ENCODE measurements at regions not wholly inside any gene's neighbourhood (a gene's known extent, or its start where the extent isn't known, plus 50 kb on each side); places are given as distances from the start of the nearest gene placed in this dataset.

GRCh38 chr9:16121601-16122286 is 568.9 kb downstream of the CCDC171 start:
- Histone ChIP-seq H3K36me3 (ENCODE audit: insufficient read depth) (no peaks in the 10 kb centered on the region), H3K27ac (no peak overlapping the region), H3K79me2 (ENCODE audit: insufficient read depth, low read depth) (no peaks in the 10 kb centered on the region), H3K4me2 (no peak overlapping the region), H3K4me1 (ENCODE audit: low read depth, poor library complexity, severe bottlenecking) (no peaks in the 10 kb centered on the region), H3K9ac (no peak overlapping the region), H3K4me3 (IDR thresholded peaks at IDR 0.05; ENCODE audit: insufficient read depth, low read depth, low read length) (no peak overlapping the region), H2AFZ (ENCODE audit: low read depth) (no peak overlapping the region), H3K27me3 (ENCODE audit: insufficient read depth, low read depth) (no peaks in the 10 kb centered on the region), H4K20me1 (ENCODE audit: insufficient read depth) (no peaks in the 10 kb centered on the region)
- no peak for TF ChIP-seq CTCF (conservative IDR thresholded peaks at IDR 0.05; ENCODE audit: low read depth, low read length)

GRCh38 chr9:16125629-16126028 is 572.8 kb downstream of the CCDC171 start:
- no peak for TF ChIP-seq CTCF (conservative IDR thresholded peaks at IDR 0.05; ENCODE audit: low read depth, low read length)
- H3K79me2 ChIP-seq (ENCODE audit: insufficient read depth, low read depth) = no peaks in the 10 kb centered on the region
- H3K36me3 ChIP-seq (ENCODE audit: insufficient read depth) = no peaks in the 10 kb centered on the region
- no peaks in the 10 kb centered on the region for H4K20me1 ChIP-seq (ENCODE audit: insufficient read depth)
- no peak overlapping the region for H2AFZ ChIP-seq (ENCODE audit: low read depth)
- no peak overlapping the region for H3K4me3 ChIP-seq (IDR thresholded peaks at IDR 0.05; ENCODE audit: insufficient read depth, low read depth, low read length)
- no peak overlapping the region for H3K27ac ChIP-seq
- H3K27me3 ChIP-seq (ENCODE audit: insufficient read depth, low read depth) = no peaks in the 10 kb centered on the region
- H3K9ac ChIP-seq = no peak overlapping the region
- no peak overlapping the region for H3K4me2 ChIP-seq
- no peaks in the 10 kb centered on the region for H3K4me1 ChIP-seq (ENCODE audit: low read depth, poor library complexity, severe bottlenecking)

- no peak overlapping the region for H2AFZ ChIP-seq (ENCODE audit: low read depth)
- no peak for TF ChIP-seq CTCF (conservative IDR thresholded peaks at IDR 0.05; ENCODE audit: low read depth, low read length)
- no peaks in the 10 kb centered on the region for H3K79me2 ChIP-seq (ENCODE audit: insufficient read depth, low read depth)
- no peaks in the 10 kb centered on the region for H3K36me3 ChIP-seq (ENCODE audit: insufficient read depth)
- no peak overlapping the region for H3K4me2 ChIP-seq
- no peak overlapping the region for H3K9ac ChIP-seq
- no peaks in the 10 kb centered on the region for H4K20me1 ChIP-seq (ENCODE audit: insufficient read depth)
- no peak overlapping the region for H3K27ac ChIP-seq
- no peaks in the 10 kb centered on the region for H3K27me3 ChIP-seq (ENCODE audit: insufficient read depth, low read depth)
- no peak overlapping the region for H3K4me3 ChIP-seq (IDR thresholded peaks at IDR 0.05; ENCODE audit: insufficient read depth, low read depth, low read length)
- H3K4me1 ChIP-seq (ENCODE audit: low read depth, poor library complexity, severe bottlenecking) = no peaks in the 10 kb centered on the region
Measured at GRCh38 chr9:16126042-16126441, 573.2 kb downstream of the CCDC171 start.

- Histone ChIP-seq H3K36me3 (ENCODE audit: insufficient read depth) (no peaks in the 10 kb centered on the region), H3K9ac (no peak overlapping the region), H4K20me1 (ENCODE audit: insufficient read depth) (no peaks in the 10 kb centered on the region), H3K27ac (no peak overlapping the region), H3K4me1 (ENCODE audit: low read depth, poor library complexity, severe bottlenecking) (no peaks in the 10 kb centered on the region), H3K4me2 (no peak overlapping the region), H2AFZ (ENCODE audit: low read depth) (no peak overlapping the region), H3K79me2 (ENCODE audit: insufficient read depth, low read depth) (no peaks in the 10 kb centered on the region), H3K4me3 (IDR thresholded peaks at IDR 0.05; ENCODE audit: insufficient read depth, low read depth, low read length) (no peak overlapping the region), H3K27me3 (ENCODE audit: insufficient read depth, low read depth) (no peaks in the 10 kb centered on the region)
- TF ChIP-seq CTCF (conservative IDR thresholded peaks at IDR 0.05; ENCODE audit: low read depth, low read length) = no peak
Measured at GRCh38 chr9:16128003-16128402, 575.2 kb downstream of the CCDC171 start.

Data from KMS-11 (cell line).